ENCODE measurements at regions not wholly inside any gene's neighbourhood (a gene's known extent, or its start where the extent isn't known, plus 50 kb on each side); places are given as distances from the start of the nearest gene placed in this dataset.

DNA sequence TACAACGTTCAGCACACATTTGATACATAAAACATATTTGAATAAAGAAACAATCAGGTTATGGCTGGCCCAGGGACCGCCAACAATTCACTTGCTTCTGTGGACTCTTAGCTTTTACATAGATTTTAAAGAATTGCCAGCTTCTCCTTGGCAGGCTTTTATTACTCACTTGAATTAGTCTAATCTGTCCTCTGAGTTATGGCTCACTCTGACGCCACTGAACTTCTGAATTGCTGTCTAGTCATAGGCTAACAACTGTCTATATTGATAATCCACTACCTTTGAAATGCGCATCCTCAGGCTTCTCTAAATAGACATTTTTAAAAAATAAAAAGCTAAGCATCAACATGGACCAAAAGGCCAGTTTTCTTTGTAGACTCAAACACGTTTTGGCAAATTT is 317.4 kb upstream of the SGCD start:
- TF ChIP-seq, protein P1, sequence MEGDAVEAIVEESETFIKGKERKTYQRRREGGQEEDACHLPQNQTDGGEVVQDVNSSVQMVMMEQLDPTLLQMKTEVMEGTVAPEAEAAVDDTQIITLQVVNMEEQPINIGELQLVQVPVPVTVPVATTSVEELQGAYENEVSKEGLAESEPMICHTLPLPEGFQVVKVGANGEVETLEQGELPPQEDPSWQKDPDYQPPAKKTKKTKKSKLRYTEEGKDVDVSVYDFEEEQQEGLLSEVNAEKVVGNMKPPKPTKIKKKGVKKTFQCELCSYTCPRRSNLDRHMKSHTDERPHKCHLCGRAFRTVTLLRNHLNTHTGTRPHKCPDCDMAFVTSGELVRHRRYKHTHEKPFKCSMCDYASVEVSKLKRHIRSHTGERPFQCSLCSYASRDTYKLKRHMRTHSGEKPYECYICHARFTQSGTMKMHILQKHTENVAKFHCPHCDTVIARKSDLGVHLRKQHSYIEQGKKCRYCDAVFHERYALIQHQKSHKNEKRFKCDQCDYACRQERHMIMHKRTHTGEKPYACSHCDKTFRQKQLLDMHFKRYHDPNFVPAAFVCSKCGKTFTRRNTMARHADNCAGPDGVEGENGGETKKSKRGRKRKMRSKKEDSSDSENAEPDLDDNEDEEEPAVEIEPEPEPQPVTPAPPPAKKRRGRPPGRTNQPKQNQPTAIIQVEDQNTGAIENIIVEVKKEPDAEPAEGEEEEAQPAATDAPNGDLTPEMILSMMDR (IDR thresholded peaks at IDR 0.05; ENCODE audit: insufficient read depth, low read depth, low read length) = no peak
- TF ChIP-seq EZH2 (IDR thresholded peaks at IDR 0.05; ENCODE audit: insufficient read depth, low read length) = no peak

Data from astrocyte (in vitro differentiated cells and primary cell).